ENCODE measurements at regions not wholly inside any gene's neighbourhood (a gene's known extent, or its start where the extent isn't known, plus 50 kb on each side); places are given as distances from the start of the nearest gene placed in this dataset.

- Histone ChIP-seq H3K27ac (ENCODE audit: low read depth, low read length) (no peak overlapping the region), H4K20me1 (ENCODE audit: control insufficient read depth, insufficient read depth, low read depth, low read length) (no peaks in the 10 kb centered on the region), H3K4me3 (ENCODE audit: low read length) (no peak overlapping the region), H3K27me3 (ENCODE audit: control insufficient read depth, low read length) (no peaks in the 10 kb centered on the region), H3K9me3 (ENCODE audit: control insufficient read depth, insufficient read depth, low read length) (peaks cover 10% of the 10 kb centered on the region; the same call in 1 of the 2 replicates), H3K79me2 (ENCODE audit: control insufficient read depth, low read length) (no peaks in the 10 kb centered on the region), H3K36me3 (ENCODE audit: control insufficient read depth, low read length) (no peaks in the 10 kb centered on the region), H3F3A (ENCODE audit: control insufficient read depth, insufficient read depth) (no peaks in the 10 kb centered on the region), H3K9me2 (replicated peaks; ENCODE audit: control insufficient read depth, low read length) (no peaks in the 10 kb centered on the region), H3K4me2 (ENCODE audit: low read length) (no peak overlapping the region), H3K4me1 (ENCODE audit: control insufficient read depth, low read length) (no peaks in the 10 kb centered on the region)
- no peak for TF ChIP-seq CTCF (IDR thresholded peaks at IDR 0.05; ENCODE audit: low read depth, low read length, poor library complexity, severe bottlenecking)
- no peak for TF ChIP-seq EZH2phosphoT487 (IDR thresholded peaks at IDR 0.05; ENCODE audit: borderline replicate concordance, low read length)
Measured at GRCh38 chr2:52501715-52502475, 1265.7 kb upstream of the CHAC2 start.

GRCh38 chr2:52500561-52500960, 1267.0 kb upstream of the CHAC2 start:
- Histone ChIP-seq H3F3A (ENCODE audit: control insufficient read depth, insufficient read depth) (no peaks in the 10 kb centered on the region), H3K79me2 (ENCODE audit: control insufficient read depth, low read length) (no peaks in the 10 kb centered on the region), H3K4me1 (ENCODE audit: control insufficient read depth, low read length) (no peaks in the 10 kb centered on the region), H4K20me1 (ENCODE audit: control insufficient read depth, insufficient read depth, low read depth, low read length) (no peaks in the 10 kb centered on the region), H3K9me3 (ENCODE audit: control insufficient read depth, insufficient read depth, low read length) (peaks cover 10% of the 10 kb centered on the region; the same call in 1 of the 2 replicates), H3K27me3 (ENCODE audit: control insufficient read depth, low read length) (no peaks in the 10 kb centered on the region), H3K27ac (ENCODE audit: low read depth, low read length) (no peak overlapping the region), H3K9me2 (replicated peaks; ENCODE audit: control insufficient read depth, low read length) (no peaks in the 10 kb centered on the region), H3K4me2 (ENCODE audit: low read length) (no peak overlapping the region), H3K36me3 (ENCODE audit: control insufficient read depth, low read length) (no peaks in the 10 kb centered on the region), H3K4me3 (ENCODE audit: low read length) (no peak overlapping the region)
- TF ChIP-seq CTCF (IDR thresholded peaks at IDR 0.05; ENCODE audit: low read depth, low read length, poor library complexity, severe bottlenecking) (no peak), EZH2phosphoT487 (IDR thresholded peaks at IDR 0.05; ENCODE audit: borderline replicate concordance, low read length) (no peak)

GRCh38 chr2:52498077-52498750, 1269.4 kb upstream of the CHAC2 start:
- Histone ChIP-seq H3K9me3 (ENCODE audit: control insufficient read depth, insufficient read depth, low read length) (peaks cover 10% of the 10 kb centered on the region; the same call in 1 of the 2 replicates), H3K36me3 (ENCODE audit: control insufficient read depth, low read length) (no peaks in the 10 kb centered on the region), H3K4me3 (ENCODE audit: low read length) (no peak overlapping the region), H3K4me2 (ENCODE audit: low read length) (no peak overlapping the region), H3F3A (ENCODE audit: control insufficient read depth, insufficient read depth) (no peaks in the 10 kb centered on the region), H4K20me1 (ENCODE audit: control insufficient read depth, insufficient read depth, low read depth, low read length) (no peaks in the 10 kb centered on the region), H3K9me2 (replicated peaks; ENCODE audit: control insufficient read depth, low read length) (no peaks in the 10 kb centered on the region), H3K79me2 (ENCODE audit: control insufficient read depth, low read length) (no peaks in the 10 kb centered on the region), H3K27ac (ENCODE audit: low read depth, low read length) (no peak overlapping the region), H3K27me3 (ENCODE audit: control insufficient read depth, low read length) (no peaks in the 10 kb centered on the region), H3K4me1 (ENCODE audit: control insufficient read depth, low read length) (no peaks in the 10 kb centered on the region)
- no peak for TF ChIP-seq CTCF (IDR thresholded peaks at IDR 0.05; ENCODE audit: low read depth, low read length, poor library complexity, severe bottlenecking)
- no peak for TF ChIP-seq EZH2phosphoT487 (IDR thresholded peaks at IDR 0.05; ENCODE audit: borderline replicate concordance, low read length)

All from DOHH2 (cell line).